HEK293 (cell line): ENCODE measurements at regions not wholly inside any gene's neighbourhood (a gene's known extent, or its start where the extent isn't known, plus 50 kb on each side); places are given as distances from the start of the nearest gene placed in this dataset.

Experiments used
- TCF7L2 ChIP-seq: IDR thresholded peaks from 2 replicates; pipeline ENCODE4 v1.6.1; 2011; ENCODE audit warnings: low read depth, mild to moderate bottlenecking, inconsistent platforms, low read length, moderate library complexity, borderline replicate concordance
- YY1 ChIP-seq: fragments of 450-650 bp; formaldehyde crosslinking; IDR thresholded peaks from 2 replicates; pipeline ENCODE4 v1.5.1; 2018; ENCODE audit warnings: missing biosample characterization, missing genetic modification characterization
- ZNF121 ChIP-seq: fragments of 450-650 bp; formaldehyde crosslinking; IDR thresholded peaks from 2 replicates; pipeline ENCODE4 v1.5.1; 2016; ENCODE audit warnings: missing biosample characterization, missing genetic modification characterization
- ZNF133 ChIP-seq: fragments of 450-650 bp; formaldehyde crosslinking; IDR thresholded peaks from 2 replicates; pipeline ENCODE4 v1.5.1; 2016; ENCODE audit warnings: missing biosample characterization, missing genetic modification characterization
- ZNF558 ChIP-seq: fragments of 450-650 bp; formaldehyde crosslinking; IDR thresholded peaks from 2 replicates; pipeline ENCODE4 v1.5.1; 2016; ENCODE audit warnings: missing biosample characterization, missing genetic modification characterization
- ZNF747 ChIP-seq: fragments of 450-650 bp; formaldehyde crosslinking; IDR thresholded peaks from 2 replicates; pipeline ENCODE4 v1.5.1; 2016; ENCODE audit warnings: missing biosample characterization, missing genetic modification characterization
- ZNF776 ChIP-seq: fragments of 450-650 bp; formaldehyde crosslinking; IDR thresholded peaks from 2 replicates; pipeline ENCODE4 v1.5.0; 2017; ENCODE audit warnings: missing biosample characterization, missing genetic modification characterization, borderline replicate concordance
- ZNF830 ChIP-seq: fragments of 450-650 bp; IDR thresholded peaks from 2 replicates; pipeline ENCODE4 v1.5.0; 2018; ENCODE audit warnings: missing biosample characterization, missing genetic modification characterization, low read depth, mild to moderate bottlenecking, moderate library complexity
- TF ChIP-seq, protein P1 (sequence below): fragments of 450-650 bp; formaldehyde crosslinking; IDR thresholded peaks from 2 replicates; pipeline ENCODE4 v1.5.1; 2016; ENCODE audit warnings: missing biosample characterization, missing genetic modification characterization
- TF ChIP-seq, protein P2 (sequence below): fragments of 450-650 bp; formaldehyde crosslinking; IDR thresholded peaks from 2 replicates; pipeline ENCODE4 v1.5.1; 2016; ENCODE audit warnings: missing biosample characterization, missing genetic modification characterization
- TF ChIP-seq, protein P3 (sequence below): fragments of 450-650 bp; formaldehyde crosslinking; IDR thresholded peaks from 2 replicates; pipeline ENCODE4 v1.5.1; 2017; ENCODE audit warnings: missing biosample characterization, missing genetic modification characterization
- TF ChIP-seq, protein P4 (sequence below): fragments of 450-650 bp; formaldehyde crosslinking; IDR thresholded peaks from 2 replicates; pipeline ENCODE4 v1.5.1; 2016; ENCODE audit warnings: missing biosample characterization, missing genetic modification characterization, low read depth
- TF ChIP-seq, protein P5 (sequence below): fragments of 450-650 bp; formaldehyde crosslinking; IDR thresholded peaks from 2 replicates; pipeline ENCODE4 v1.5.1; 2016; ENCODE audit warnings: missing biosample characterization, missing genetic modification characterization, low read depth

DNA sequence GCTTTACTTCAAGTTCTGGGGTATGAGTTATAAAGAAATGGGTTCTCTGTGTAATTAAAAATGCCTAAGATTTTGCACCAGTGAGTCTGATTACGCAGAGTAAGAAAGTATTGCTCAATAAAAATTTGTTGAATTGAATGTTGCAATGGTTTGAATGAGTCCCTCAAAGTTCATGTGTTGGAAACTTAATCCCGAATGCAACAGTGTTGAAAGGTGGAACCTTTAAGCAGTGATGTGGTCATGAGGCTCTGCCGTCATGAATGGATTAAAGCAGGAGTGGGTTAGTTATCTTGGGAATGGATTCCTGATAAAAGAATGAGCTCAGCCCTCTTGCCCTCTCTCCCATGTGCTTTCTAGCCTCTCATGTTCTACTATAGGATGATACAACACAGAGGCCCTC is 52.6 kb upstream of the SESN3 start:
- TF ChIP-seq, protein P1, sequence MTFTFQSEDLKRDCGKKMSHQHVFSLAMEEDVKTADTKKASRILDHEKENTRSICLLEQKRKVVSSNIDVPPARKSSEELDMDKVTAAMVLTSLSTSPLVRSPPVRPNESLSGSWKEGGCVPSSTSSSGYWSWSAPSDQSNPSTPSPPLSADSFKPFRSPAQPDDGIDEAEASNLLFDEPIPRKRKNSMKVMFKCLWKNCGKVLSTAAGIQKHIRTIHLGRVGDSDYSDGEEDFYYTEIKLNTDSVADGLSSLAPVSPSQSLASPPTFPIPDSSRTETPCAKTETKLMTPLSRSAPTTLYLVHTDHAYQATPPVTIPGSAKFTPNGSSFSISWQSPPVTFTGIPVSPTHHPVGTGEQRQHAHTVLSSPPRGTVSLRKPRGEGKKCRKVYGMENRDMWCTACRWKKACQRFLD (tag by site-specific recombination) = no peak
- TF ChIP-seq ZNF776 (tag by site-specific recombination) (no peak), ZNF558 (tag by site-specific recombination) (no peak), YY1 (no peak), ZNF830 (tag by site-specific recombination) (no peak), TCF7L2 (no peak), ZNF747 (tag by site-specific recombination) (no peak), ZNF133 (tag by site-specific recombination) (no peak), ZNF121 (tag by site-specific recombination) (no peak)
- TF ChIP-seq, protein P2, sequence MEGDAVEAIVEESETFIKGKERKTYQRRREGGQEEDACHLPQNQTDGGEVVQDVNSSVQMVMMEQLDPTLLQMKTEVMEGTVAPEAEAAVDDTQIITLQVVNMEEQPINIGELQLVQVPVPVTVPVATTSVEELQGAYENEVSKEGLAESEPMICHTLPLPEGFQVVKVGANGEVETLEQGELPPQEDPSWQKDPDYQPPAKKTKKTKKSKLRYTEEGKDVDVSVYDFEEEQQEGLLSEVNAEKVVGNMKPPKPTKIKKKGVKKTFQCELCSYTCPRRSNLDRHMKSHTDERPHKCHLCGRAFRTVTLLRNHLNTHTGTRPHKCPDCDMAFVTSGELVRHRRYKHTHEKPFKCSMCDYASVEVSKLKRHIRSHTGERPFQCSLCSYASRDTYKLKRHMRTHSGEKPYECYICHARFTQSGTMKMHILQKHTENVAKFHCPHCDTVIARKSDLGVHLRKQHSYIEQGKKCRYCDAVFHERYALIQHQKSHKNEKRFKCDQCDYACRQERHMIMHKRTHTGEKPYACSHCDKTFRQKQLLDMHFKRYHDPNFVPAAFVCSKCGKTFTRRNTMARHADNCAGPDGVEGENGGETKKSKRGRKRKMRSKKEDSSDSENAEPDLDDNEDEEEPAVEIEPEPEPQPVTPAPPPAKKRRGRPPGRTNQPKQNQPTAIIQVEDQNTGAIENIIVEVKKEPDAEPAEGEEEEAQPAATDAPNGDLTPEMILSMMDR = no peak
- TF ChIP-seq, protein P3, sequence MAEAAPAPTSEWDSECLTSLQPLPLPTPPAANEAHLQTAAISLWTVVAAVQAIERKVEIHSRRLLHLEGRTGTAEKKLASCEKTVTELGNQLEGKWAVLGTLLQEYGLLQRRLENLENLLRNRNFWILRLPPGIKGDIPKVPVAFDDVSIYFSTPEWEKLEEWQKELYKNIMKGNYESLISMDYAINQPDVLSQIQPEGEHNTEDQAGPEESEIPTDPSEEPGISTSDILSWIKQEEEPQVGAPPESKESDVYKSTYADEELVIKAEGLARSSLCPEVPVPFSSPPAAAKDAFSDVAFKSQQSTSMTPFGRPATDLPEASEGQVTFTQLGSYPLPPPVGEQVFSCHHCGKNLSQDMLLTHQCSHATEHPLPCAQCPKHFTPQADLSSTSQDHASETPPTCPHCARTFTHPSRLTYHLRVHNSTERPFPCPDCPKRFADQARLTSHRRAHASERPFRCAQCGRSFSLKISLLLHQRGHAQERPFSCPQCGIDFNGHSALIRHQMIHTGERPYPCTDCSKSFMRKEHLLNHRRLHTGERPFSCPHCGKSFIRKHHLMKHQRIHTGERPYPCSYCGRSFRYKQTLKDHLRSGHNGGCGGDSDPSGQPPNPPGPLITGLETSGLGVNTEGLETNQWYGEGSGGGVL (tag by site-specific recombination) = no peak
- TF ChIP-seq, protein P4, sequence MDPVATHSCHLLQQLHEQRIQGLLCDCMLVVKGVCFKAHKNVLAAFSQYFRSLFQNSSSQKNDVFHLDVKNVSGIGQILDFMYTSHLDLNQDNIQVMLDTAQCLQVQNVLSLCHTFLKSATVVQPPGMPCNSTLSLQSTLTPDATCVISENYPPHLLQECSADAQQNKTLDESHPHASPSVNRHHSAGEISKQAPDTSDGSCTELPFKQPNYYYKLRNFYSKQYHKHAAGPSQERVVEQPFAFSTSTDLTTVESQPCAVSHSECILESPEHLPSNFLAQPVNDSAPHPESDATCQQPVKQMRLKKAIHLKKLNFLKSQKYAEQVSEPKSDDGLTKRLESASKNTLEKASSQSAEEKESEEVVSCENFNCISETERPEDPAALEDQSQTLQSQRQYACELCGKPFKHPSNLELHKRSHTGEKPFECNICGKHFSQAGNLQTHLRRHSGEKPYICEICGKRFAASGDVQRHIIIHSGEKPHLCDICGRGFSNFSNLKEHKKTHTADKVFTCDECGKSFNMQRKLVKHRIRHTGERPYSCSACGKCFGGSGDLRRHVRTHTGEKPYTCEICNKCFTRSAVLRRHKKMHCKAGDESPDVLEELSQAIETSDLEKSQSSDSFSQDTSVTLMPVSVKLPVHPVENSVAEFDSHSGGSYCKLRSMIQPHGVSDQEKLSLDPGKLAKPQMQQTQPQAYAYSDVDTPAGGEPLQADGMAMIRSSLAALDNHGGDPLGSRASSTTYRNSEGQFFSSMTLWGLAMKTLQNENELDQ = no peak
- TF ChIP-seq, protein P5, sequence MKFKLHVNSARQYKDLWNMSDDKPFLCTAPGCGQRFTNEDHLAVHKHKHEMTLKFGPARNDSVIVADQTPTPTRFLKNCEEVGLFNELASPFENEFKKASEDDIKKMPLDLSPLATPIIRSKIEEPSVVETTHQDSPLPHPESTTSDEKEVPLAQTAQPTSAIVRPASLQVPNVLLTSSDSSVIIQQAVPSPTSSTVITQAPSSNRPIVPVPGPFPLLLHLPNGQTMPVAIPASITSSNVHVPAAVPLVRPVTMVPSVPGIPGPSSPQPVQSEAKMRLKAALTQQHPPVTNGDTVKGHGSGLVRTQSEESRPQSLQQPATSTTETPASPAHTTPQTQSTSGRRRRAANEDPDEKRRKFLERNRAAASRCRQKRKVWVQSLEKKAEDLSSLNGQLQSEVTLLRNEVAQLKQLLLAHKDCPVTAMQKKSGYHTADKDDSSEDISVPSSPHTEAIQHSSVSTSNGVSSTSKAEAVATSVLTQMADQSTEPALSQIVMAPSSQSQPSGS (tag by site-specific recombination) = no peak
